Urinary bladder (tissue), 3 donors: ENCODE measurements at regions not wholly inside any gene's neighbourhood (a gene's known extent, or its start where the extent isn't known, plus 50 kb on each side); places are given as distances from the start of the nearest gene placed in this dataset.

ENCODE experiments used
- DNase-seq: peaks from one replicate; pipeline ENCODE4 v3.0.0-alpha.2; 2015; ENCODE audit errors: extremely low spot score
- H3K27ac ChIP-seq: one replicate; pipeline ENCODE4 v1.5.1; 2013; ENCODE audit warnings: low read depth, mild to moderate bottlenecking, moderate library complexity
- H3K36me3 ChIP-seq: one replicate; pipeline ENCODE4 v1.6.1; 2013; ENCODE audit warnings: mild to moderate bottlenecking, moderate library complexity; ENCODE audit not compliant: insufficient read depth
- H3K4me1 ChIP-seq: one replicate; pipeline ENCODE4 v1.6.1; 2013; ENCODE audit warnings: mild to moderate bottlenecking, moderate library complexity; ENCODE audit not compliant: insufficient read depth
- H3K4me3 ChIP-seq: one replicate; pipeline ENCODE4 v1.5.1; 2013; ENCODE audit warnings: low read depth, low read length
- WGBS: extraction: QIAGEN DNeasy Blood & Tissue Kit; methylation state at CpG from one replicate; pipeline ENCODE4 v1.1.7; 2013; 5-methylcytosine and 5-hydroxymethylcytosine counted together
- donor health status: healthy with polysubstance abuse.
- donor health status: healthy.

- no peak overlapping the region for H3K4me3 ChIP-seq
- no peaks in the 10 kb centered on the region for H3K36me3 ChIP-seq
- no peak for DNase-seq
- 87% methylated on average over 6 of the region's 6 CpGs for WGBS
- H3K27ac ChIP-seq, result no peak overlapping the region
- no peaks in the 10 kb centered on the region for H3K4me1 ChIP-seq
Measured at GRCh38 chr15:95663156-95664100, 667.1 kb upstream of the NR2F2 start.

- no peak overlapping the region for H3K4me3 ChIP-seq
- DNase-seq, result no peak
- whole genome bisulfite sequencing, result 53% methylated on average over 3 of the region's 3 CpGs
Measured at GRCh38 chr15:95664450-95664849, 666.0 kb upstream of the NR2F2 start.

DNA sequence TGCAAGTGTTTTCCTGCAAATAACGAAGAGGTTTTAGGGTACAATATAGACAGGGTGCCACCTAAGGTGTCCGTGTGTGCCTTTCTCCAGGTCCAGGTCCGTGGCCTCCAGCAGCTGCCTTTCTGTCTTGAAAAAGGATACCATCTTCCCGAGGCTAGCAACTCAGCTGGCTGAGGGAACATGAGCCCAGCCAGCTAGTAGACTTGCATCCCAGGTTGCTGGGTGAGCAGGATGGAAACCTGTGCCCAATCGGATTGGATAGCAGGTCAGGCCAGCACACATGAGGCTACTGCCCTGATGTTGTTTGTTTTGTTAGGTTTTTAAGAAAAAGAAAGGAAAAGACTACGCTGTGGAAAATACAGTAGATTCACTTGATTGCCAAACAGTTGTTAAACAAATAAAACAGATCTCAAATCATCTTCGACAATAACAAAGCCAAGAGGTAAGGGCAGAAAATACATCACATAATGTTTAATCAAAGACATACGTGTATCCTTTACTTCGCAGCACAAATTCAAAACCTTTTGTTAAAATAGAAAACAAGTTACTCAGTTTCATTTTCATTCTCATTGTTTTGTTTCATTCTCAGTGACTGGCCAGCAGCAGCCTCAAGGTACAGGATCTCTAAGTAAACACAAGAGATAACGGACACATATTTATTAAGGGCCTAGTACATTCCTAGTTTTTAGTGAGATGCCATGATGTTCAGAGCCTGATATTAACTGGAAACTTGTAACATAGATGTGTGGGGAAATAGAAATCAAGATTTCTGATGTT is 661.2 kb upstream of the NR2F2 start:
- Histone ChIP-seq H3K4me1 (no peaks in the 10 kb centered on the region), H3K36me3 (no peaks in the 10 kb centered on the region), H3K27ac (no peak overlapping the region), H3K4me3 (no peak overlapping the region)
- no peak for DNase-seq
- 74% methylated on average over 10 of the region's 10 CpGs for WGBS

More at GRCh38 chr15:95664450-95664849, 666.0 kb upstream of the NR2F2 start:
- no peaks in the 10 kb centered on the region for H3K36me3 ChIP-seq
- H3K27ac ChIP-seq, result no peak overlapping the region
- no peaks in the 10 kb centered on the region for H3K4me1 ChIP-seq

DNA sequence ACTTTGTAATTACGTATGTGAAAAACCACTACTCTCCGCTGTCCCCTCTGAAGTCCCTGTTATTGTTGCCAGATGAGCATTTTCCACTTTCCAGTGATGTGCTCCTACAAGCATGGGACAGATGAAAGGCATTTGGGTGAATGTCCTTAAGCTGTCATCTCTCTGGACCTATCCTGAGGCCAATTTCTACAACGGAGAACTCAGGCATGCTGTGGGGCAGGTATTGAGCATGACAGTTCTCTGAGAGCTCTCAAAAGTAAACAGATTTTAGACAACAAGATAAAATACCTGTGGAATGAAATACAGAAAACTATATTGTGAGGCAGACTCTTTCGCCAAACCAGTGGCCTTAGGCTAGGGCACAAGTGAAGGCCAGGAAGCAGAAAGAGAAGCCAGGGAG is 656.5 kb upstream of the NR2F2 start:
- H3K4me3 ChIP-seq, result no peak overlapping the region
- no peak for DNase-seq
- no peaks in the 10 kb centered on the region for H3K4me1 ChIP-seq
- no peaks in the 10 kb centered on the region for H3K36me3 ChIP-seq
- WGBS, result 97% methylated on average over 4 of the region's 4 CpGs
- H3K27ac ChIP-seq, result no peak overlapping the region

DNA sequence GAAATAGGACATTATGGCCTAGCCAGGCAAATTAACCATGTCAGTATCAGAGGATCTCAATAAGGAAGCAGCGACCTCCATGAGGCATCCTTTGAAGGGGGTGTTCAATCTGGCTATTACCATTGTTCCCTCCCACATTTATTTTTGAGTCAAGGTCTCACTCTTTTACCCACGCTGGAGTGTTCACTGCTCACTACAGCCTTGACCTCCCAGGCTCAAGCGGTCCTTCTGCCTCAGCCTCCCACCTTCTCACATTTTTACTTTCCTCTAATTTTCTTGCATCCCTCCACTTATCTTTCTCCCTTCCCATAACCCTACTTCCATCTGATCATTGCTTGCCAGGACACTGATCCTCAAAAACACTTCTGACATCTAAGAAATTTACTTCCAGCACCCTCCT is 654.0 kb upstream of the NR2F2 start:
- 98% methylated on average over 3 of the region's 3 CpGs for WGBS
- H3K4me3 ChIP-seq, result no peak overlapping the region
- no peak overlapping the region for H3K27ac ChIP-seq
- H3K36me3 ChIP-seq, result no peaks in the 10 kb centered on the region
- no peak for DNase-seq
- no peaks in the 10 kb centered on the region for H3K4me1 ChIP-seq

- no peak overlapping the region for H3K27ac ChIP-seq
- no peak for DNase-seq
- no peaks in the 10 kb centered on the region for H3K4me1 ChIP-seq
- WGBS, result 96% methylated on average over 6 of the region's 6 CpGs
- no peaks in the 10 kb centered on the region for H3K36me3 ChIP-seq
- H3K4me3 ChIP-seq, result no peak overlapping the region
Measured at GRCh38 chr15:95679847-95680582, 650.5 kb upstream of the NR2F2 start.

DNA sequence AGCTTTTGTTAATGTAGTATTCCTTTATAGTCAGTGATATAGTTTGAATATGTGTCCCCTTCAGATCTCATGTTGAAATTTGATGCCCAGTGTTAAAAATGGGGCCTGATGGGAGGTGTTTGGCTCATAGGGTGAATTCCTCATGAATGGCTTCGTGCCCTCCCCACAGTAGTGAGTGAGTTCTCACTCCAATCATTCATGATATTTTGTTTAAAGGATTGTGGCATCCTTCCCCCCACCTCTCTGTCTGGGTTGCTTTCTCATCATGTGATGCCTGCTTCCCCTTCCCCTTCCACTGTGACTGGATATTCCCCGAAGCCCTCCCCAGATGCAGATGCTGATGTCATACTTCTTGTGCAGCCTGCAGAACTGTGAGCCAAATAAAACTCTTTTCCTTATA is 649.8 kb upstream of the NR2F2 start:
- WGBS, result 54% methylated on average over 2 of the region's 2 CpGs
- Histone ChIP-seq H3K36me3 (no peaks in the 10 kb centered on the region), H3K4me1 (no peaks in the 10 kb centered on the region), H3K4me3 (no peak overlapping the region), H3K27ac (no peak overlapping the region)
- DNase-seq, result no peak

GRCh38 chr15:95681836-95682544 is 648.5 kb upstream of the NR2F2 start:
- no peak overlapping the region for H3K4me3 ChIP-seq
- 56% methylated on average over 5 of the region's 5 CpGs for WGBS
- no peak for DNase-seq
- no peaks in the 10 kb centered on the region for H3K36me3 ChIP-seq
- no peak overlapping the region for H3K27ac ChIP-seq
- no peaks in the 10 kb centered on the region for H3K4me1 ChIP-seq

GRCh38 chr15:95684126-95684525 is 646.4 kb upstream of the NR2F2 start:
- DNase-seq, result no peak
- Histone ChIP-seq H3K4me1 (no peaks in the 10 kb centered on the region), H3K27ac (no peak overlapping the region), H3K4me3 (no peak overlapping the region), H3K36me3 (no peaks in the 10 kb centered on the region)
- 95% methylated on average over 4 of the region's 4 CpGs for WGBS

DNA sequence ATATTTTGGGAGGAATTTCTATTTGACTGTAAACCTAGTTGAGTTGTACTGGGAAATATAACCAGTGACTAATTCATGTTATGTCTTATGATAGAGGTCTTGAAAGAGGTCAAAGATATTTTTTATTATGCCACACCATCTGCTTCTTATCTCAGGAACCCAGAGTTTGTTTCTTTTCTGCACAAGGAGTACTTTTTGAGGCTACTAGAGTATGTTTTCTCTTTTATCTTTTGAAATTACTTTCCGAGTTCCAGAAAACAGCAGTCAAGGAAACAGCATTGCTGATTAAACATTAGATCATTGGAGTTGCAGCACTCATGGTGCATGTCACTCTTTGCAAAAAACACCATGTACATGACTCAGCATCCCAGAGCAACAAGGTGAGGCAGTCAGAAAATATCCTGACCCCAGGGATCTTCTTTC is 645.8 kb upstream of the NR2F2 start:
- DNase-seq, result no peak
- WGBS, result 54% methylated on average over 1 of the region's 1 CpG
- no peak overlapping the region for H3K27ac ChIP-seq
- no peaks in the 10 kb centered on the region for H3K4me1 ChIP-seq
- no peak overlapping the region for H3K4me3 ChIP-seq
- H3K36me3 ChIP-seq, result no peaks in the 10 kb centered on the region

DNA sequence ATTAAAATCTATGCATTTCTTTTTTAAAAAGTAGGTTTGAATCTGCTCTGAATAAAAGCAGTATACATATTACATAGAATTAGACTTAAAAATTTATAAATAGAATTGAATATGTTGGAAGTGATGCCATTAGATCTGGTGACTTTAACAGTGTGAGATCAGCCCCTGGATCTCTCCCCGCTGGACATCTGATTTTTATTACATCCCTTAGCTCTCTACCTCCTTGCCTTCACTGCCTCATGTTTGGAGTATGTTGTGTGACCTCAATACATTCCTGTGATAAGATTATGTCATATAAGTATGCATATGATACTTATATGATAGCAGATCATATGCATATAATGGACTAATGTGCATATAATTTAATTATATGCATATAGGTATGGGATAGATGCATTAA is 643.4 kb upstream of the NR2F2 start:
- no peak for DNase-seq
- Histone ChIP-seq H3K4me1 (no peaks in the 10 kb centered on the region), H3K27ac (no peak overlapping the region), H3K36me3 (no peaks in the 10 kb centered on the region), H3K4me3 (no peak overlapping the region)
- 94% methylated on average over 1 of the region's 1 CpG for WGBS

GRCh38 chr15:95687686-95688085 is 642.8 kb upstream of the NR2F2 start:
- WGBS, result 90% methylated on average over 2 of the region's 2 CpGs
- DNase-seq, result no peak
- Histone ChIP-seq H3K36me3 (no peaks in the 10 kb centered on the region), H3K4me1 (no peaks in the 10 kb centered on the region), H3K4me3 (no peak overlapping the region), H3K27ac (no peak overlapping the region)
